ENCODE measurements at regions not wholly inside any gene's neighbourhood (a gene's known extent, or its start where the extent isn't known, plus 50 kb on each side); places are given as distances from the start of the nearest gene placed in this dataset.

GRCh38 chr4:129603241-129603931, 507.4 kb downstream of the C4orf33 start:
- no peaks in the 10 kb centered on the region for H3K36me3 ChIP-seq
- TF ChIP-seq POLR2A (IDR thresholded peaks at IDR 0.05) (no peak), POLR2AphosphoS5 (IDR thresholded peaks at IDR 0.05; ENCODE audit: insufficient read depth in 1 of 2, low read depth in 1 of 2) (no peak), CTCF (IDR thresholded peaks at IDR 0.05) (no peak)

GRCh38 chr4:129604632-129605255, 508.8 kb downstream of the C4orf33 start:
- H3K9me3 ChIP-seq: no peaks in the 10 kb centered on the region
- no peak for DNase-seq (ENCODE audit: extremely low spot score in 2 of 2)
- no peaks in the 10 kb centered on the region for H3K36me3 ChIP-seq
- no peak for TF ChIP-seq CTCF (IDR thresholded peaks at IDR 0.05)
- no peak for TF ChIP-seq POLR2A (IDR thresholded peaks at IDR 0.05)
- no peak for TF ChIP-seq POLR2AphosphoS5 (IDR thresholded peaks at IDR 0.05; ENCODE audit: insufficient read depth in 1 of 2, low read depth in 1 of 2)
- intact Hi-C loops (cut with DNase I): no loop called here
- H3K27ac ChIP-seq: no peak overlapping the region
- H3K4me3 ChIP-seq: no peak overlapping the region
- H3K4me1 ChIP-seq: no peaks in the 10 kb centered on the region
- H3K27me3 ChIP-seq: no peaks in the 10 kb centered on the region

More at GRCh38 chr4:129603241-129603931, 507.4 kb downstream of the C4orf33 start:
- intact Hi-C loops (cut with DNase I): no loop called here
- DNase-seq (ENCODE audit: extremely low spot score in 2 of 2): no peak
- Histone ChIP-seq H3K27ac (no peak overlapping the region), H3K9me3 (no peaks in the 10 kb centered on the region), H3K4me3 (no peak overlapping the region), H3K27me3 (no peaks in the 10 kb centered on the region), H3K4me1 (no peaks in the 10 kb centered on the region)

GRCh38 chr4:129614611-129615010, 518.7 kb downstream of the C4orf33 start:
- intact Hi-C loops (cut with DNase I): no loop called here
- Histone ChIP-seq H3K4me1 (no peaks in the 10 kb centered on the region), H3K27me3 (no peaks in the 10 kb centered on the region), H3K36me3 (no peaks in the 10 kb centered on the region), H3K9me3 (no peaks in the 10 kb centered on the region), H3K27ac (no peak overlapping the region), H3K4me3 (no peak overlapping the region)
- TF ChIP-seq POLR2A (IDR thresholded peaks at IDR 0.05) (no peak), CTCF (IDR thresholded peaks at IDR 0.05) (no peak), POLR2AphosphoS5 (IDR thresholded peaks at IDR 0.05; ENCODE audit: insufficient read depth in 1 of 2, low read depth in 1 of 2) (no peak)
- no peak for DNase-seq (ENCODE audit: extremely low spot score in 2 of 2)

GRCh38 chr4:129622566-129622965, 526.6 kb downstream of the C4orf33 start:
- H3K36me3 ChIP-seq: no peaks in the 10 kb centered on the region
- TF ChIP-seq POLR2AphosphoS5 (IDR thresholded peaks at IDR 0.05; ENCODE audit: insufficient read depth in 1 of 2, low read depth in 1 of 2): no peak
- no peak for TF ChIP-seq POLR2A (IDR thresholded peaks at IDR 0.05)
- TF ChIP-seq CTCF (IDR thresholded peaks at IDR 0.05): no peak
- no peaks in the 10 kb centered on the region for H3K9me3 ChIP-seq
- no peak for DNase-seq (ENCODE audit: extremely low spot score in 2 of 2)
- no peaks in the 10 kb centered on the region for H3K4me1 ChIP-seq
- no peaks in the 10 kb centered on the region for H3K27me3 ChIP-seq
- intact Hi-C loops (cut with DNase I): no loop called here
- H3K4me3 ChIP-seq: no peak overlapping the region
- no peak overlapping the region for H3K27ac ChIP-seq

GRCh38 chr4:129623233-129623875, 527.4 kb downstream of the C4orf33 start:
- no peak for TF ChIP-seq CTCF (IDR thresholded peaks at IDR 0.05)
- TF ChIP-seq POLR2A (IDR thresholded peaks at IDR 0.05): no peak
- no peak overlapping the region for H3K27ac ChIP-seq
- H3K4me3 ChIP-seq: no peak overlapping the region
- DNase-seq (ENCODE audit: extremely low spot score in 2 of 2): no peak
- no peaks in the 10 kb centered on the region for H3K4me1 ChIP-seq
- intact Hi-C loops (cut with DNase I): no loop called here
- no peaks in the 10 kb centered on the region for H3K27me3 ChIP-seq
- no peaks in the 10 kb centered on the region for H3K36me3 ChIP-seq
- no peaks in the 10 kb centered on the region for H3K9me3 ChIP-seq

All from vagina (tissue), 2 donors.